H9 (cell line): ENCODE measurements at regions not wholly inside any gene's neighbourhood (a gene's known extent, or its start where the extent isn't known, plus 50 kb on each side); places are given as distances from the start of the nearest gene placed in this dataset.
A peak's percentile ranks its signal among the peaks of the same experiment; 100 is the strongest.

Experiments
- DNase-seq: peaks from one replicate; pipeline ENCODE4 v3.0.0-alpha.2; 2017
- H2AFZ ChIP-seq: one replicate; pipeline ENCODE4 v1.6.1; 2013; ENCODE audit warnings: mild to moderate bottlenecking, low read length, control low read depth, moderate library complexity
- H2AK5ac ChIP-seq: 2 replicates; pipeline ENCODE4 v1.6.1; 2013; ENCODE audit warnings: low read length, control low read depth, mixed read lengths; ENCODE audit not compliant: insufficient read length
- H2BK120ac ChIP-seq: one replicate; pipeline ENCODE4 v1.6.1; 2013; ENCODE audit warnings: low read depth, mild to moderate bottlenecking, low read length, control low read depth, inconsistent platforms; ENCODE audit not compliant: poor library complexity, severe bottlenecking
- H2BK12ac ChIP-seq: 2 replicates; pipeline ENCODE4 v1.6.1; 2013; ENCODE audit warnings: low read length, control low read depth, mixed read lengths, low read depth; ENCODE audit not compliant: insufficient read length
- H2BK15ac ChIP-seq: 2 replicates; pipeline ENCODE4 v1.6.1; 2013; ENCODE audit warnings: low read depth, low read length, control low read depth
- H2BK20ac ChIP-seq: one replicate; pipeline ENCODE4 v1.6.1; 2013; ENCODE audit warnings: low read depth, mild to moderate bottlenecking, low read length, control low read depth, inconsistent platforms; ENCODE audit not compliant: poor library complexity, severe bottlenecking
- H2BK5ac ChIP-seq: 2 replicates; pipeline ENCODE4 v1.6.1; 2013; ENCODE audit warnings: low read length, control low read depth, mixed read lengths; ENCODE audit not compliant: insufficient read length
- H3K14ac ChIP-seq: 2 replicates; pipeline ENCODE4 v1.6.1; 2013; ENCODE audit warnings: low read length, control low read depth; ENCODE audit not compliant: insufficient read depth
- H3K18ac ChIP-seq: 2 replicates; pipeline ENCODE4 v1.6.1; 2013; ENCODE audit warnings: low read depth, mild to moderate bottlenecking, mixed read lengths, low read length, control low read depth; ENCODE audit not compliant: insufficient read length
- H3K23ac ChIP-seq: 2 replicates; pipeline ENCODE4 v1.6.1; 2013; ENCODE audit warnings: low read length, control low read depth, mixed read lengths, low read depth; ENCODE audit not compliant: insufficient read length
- H3K23me2 ChIP-seq: 2 replicates; pipeline ENCODE4 v1.6.1; 2013; ENCODE audit warnings: low read depth, mild to moderate bottlenecking, mixed read lengths, low read length, control low read depth; ENCODE audit not compliant: insufficient read length, poor library complexity, severe bottlenecking
- H3K27ac ChIP-seq: 2 replicates; pipeline ENCODE4 v1.5.1; 2013; ENCODE audit warnings: low read length, control low read depth, mixed read lengths, low read depth; ENCODE audit not compliant: insufficient read length
- H3K27me3 ChIP-seq: 2 replicates; pipeline ENCODE4 v1.6.1; 2013; ENCODE audit warnings: low read length, control low read depth, inconsistent platforms; ENCODE audit not compliant: insufficient read depth
- H3K4ac ChIP-seq: 2 replicates; pipeline ENCODE4 v1.6.1; 2013; ENCODE audit warnings: low read depth, mild to moderate bottlenecking, control low read depth, inconsistent platforms, low read length, moderate library complexity
- H3K4me1 ChIP-seq: 2 replicates; pipeline ENCODE4 v1.6.1; 2013; ENCODE audit warnings: low read length, control low read depth, inconsistent platforms; ENCODE audit not compliant: insufficient read depth
- H3K4me2 ChIP-seq: 2 replicates; pipeline ENCODE4 v1.6.1; 2013; ENCODE audit warnings: low read length, control low read depth, mixed read lengths; ENCODE audit not compliant: insufficient read length, insufficient read depth
- H3K56ac ChIP-seq: 2 replicates; pipeline ENCODE4 v1.6.1; 2013; ENCODE audit warnings: low read depth, mild to moderate bottlenecking, mixed read lengths, low read length, control low read depth; ENCODE audit not compliant: insufficient read length
- H3K79me1 ChIP-seq: 2 replicates; pipeline ENCODE4 v1.6.1; 2013; ENCODE audit warnings: low read depth, mild to moderate bottlenecking, moderate library complexity, low read length, control low read depth, inconsistent platforms; ENCODE audit not compliant: insufficient read depth, poor library complexity, severe bottlenecking
- H3K79me2 ChIP-seq: 2 replicates; pipeline ENCODE4 v1.6.1; 2013; ENCODE audit warnings: low read length, control low read depth, inconsistent platforms; ENCODE audit not compliant: insufficient read depth
- H3K9ac ChIP-seq: 2 replicates; pipeline ENCODE4 v1.6.1; 2013; ENCODE audit warnings: low read length, control low read depth, mixed read lengths; ENCODE audit not compliant: insufficient read length; ENCODE audit errors: extremely low read depth
- H3K9me3 ChIP-seq: one replicate; pipeline ENCODE4 v1.6.1; 2013; ENCODE audit warnings: low read depth, low read length, inconsistent platforms; ENCODE audit not compliant: control insufficient read depth
- H3T11ph ChIP-seq: one replicate; pipeline ENCODE4 v1.6.1; 2013; ENCODE audit warnings: mild to moderate bottlenecking, low read length, control low read depth, inconsistent platforms
- H4K20me1 ChIP-seq: one replicate; pipeline ENCODE4 v1.6.1; 2013; ENCODE audit not compliant: control insufficient read depth, insufficient read length, insufficient read depth
- H4K5ac ChIP-seq: 2 replicates; pipeline ENCODE4 v1.6.1; 2013; ENCODE audit warnings: low read depth, mild to moderate bottlenecking, mixed read lengths, low read length, control low read depth; ENCODE audit not compliant: insufficient read length
- H4K8ac ChIP-seq: replicated peaks from 2 replicates; pipeline ENCODE4 v1.6.1; 2013; ENCODE audit warnings: low read length, control low read depth, mixed read lengths, low read depth; ENCODE audit not compliant: insufficient read length
- H4K91ac ChIP-seq: 2 replicates; pipeline ENCODE4 v1.6.1; 2013; ENCODE audit warnings: low read depth, mild to moderate bottlenecking, moderate library complexity, mixed read lengths, low read length, control low read depth; ENCODE audit not compliant: insufficient read length
- H3K27ac Mint-ChIP-seq, 3 experiments: 2 replicates in 2 of 3; 3 replicates in 1 of 3; pipeline ENCODE4 v1.8.0; 2020 to 2021; ENCODE audit warnings: mixed read lengths in 3 of 3, mild to moderate bottlenecking in 1 of 3, moderate library complexity in 1 of 3
- H3K27me3 Mint-ChIP-seq: 2 replicates; pipeline ENCODE4 v1.8.0; 2021; ENCODE audit warnings: low read depth, mild to moderate bottlenecking, moderate library complexity, mixed read lengths
- H3K36me3 Mint-ChIP-seq, 3 experiments: 2 replicates in 2 of 3; 3 replicates in 1 of 3; pipeline ENCODE4 v1.8.0; 2020 to 2021; ENCODE audit warnings: low read depth in 3 of 3, mixed read lengths in 3 of 3; ENCODE audit not compliant: insufficient read depth in 1 of 3
- H3K4me1 Mint-ChIP-seq, 2 experiments: 2 replicates each; pipeline ENCODE4 v1.8.0; 2020; ENCODE audit warnings: mixed read lengths in 2 of 2
- H3K4me3 Mint-ChIP-seq, 2 experiments: 2 replicates in 1 of 2; 3 replicates in 1 of 2; pipeline ENCODE4 v1.8.0; 2020 to 2021; ENCODE audit warnings: mild to moderate bottlenecking in 2 of 2, mixed read lengths in 2 of 2, moderate library complexity in 1 of 2
- H3K9me3 Mint-ChIP-seq, 2 experiments: 2 replicates in 1 of 2; 3 replicates in 1 of 2; pipeline ENCODE4 v1.8.0; 2020; ENCODE audit warnings: mild to moderate bottlenecking in 2 of 2, mixed read lengths in 2 of 2, moderate library complexity in 1 of 2
- CTCF ChIP-seq: fragments of 200-600 bp; sonication (generic); conservative IDR thresholded peaks from 3 replicates; pipeline ENCODE4 v1.8.0; 2021; ENCODE audit warnings: antibody characterized with exemption, mild to moderate bottlenecking
- WGBS: extraction: QIAGEN DNeasy Blood & Tissue Kit; methylation state at CpG from one replicate; pipeline ENCODE4 v1.1.7; 2013; ENCODE audit warnings: missing lambda C conversion rate, low lambda C conversion rate, mixed read lengths; ENCODE audit not compliant: insufficient read length; ENCODE audit errors: extremely low coverage; 5-methylcytosine and 5-hydroxymethylcytosine counted together

- Histone ChIP-seq H3K27me3 (no peaks in the 10 kb centered on the region), H3K79me1 (no peaks in the 10 kb centered on the region), H3K23ac (no peak overlapping the region), H4K5ac (no peak overlapping the region), H2BK12ac (no peak overlapping the region), H2BK15ac (no peak overlapping the region), H3K9me3 (no peaks in the 10 kb centered on the region), H3K4me2 (peak overlapping the region; percentile 44), H2BK20ac (no peak overlapping the region), H3K9ac (no peak overlapping the region), H3K27ac (peak overlapping the region; percentile 1), H2BK5ac (no peak overlapping the region), H4K8ac (no peak overlapping the region), H2AFZ (no peak overlapping the region), H4K20me1 (no peaks in the 10 kb centered on the region), H3K23me2 (no peaks in the 10 kb centered on the region), H3K14ac (no peak overlapping the region), H4K91ac (no peak overlapping the region), H3K4me1 (peaks cover 6% of the 10 kb centered on the region; the same call in 1 of the 2 replicates), H3K56ac (no peak overlapping the region), H3K4ac (no peak overlapping the region), H3K79me2 (no peaks in the 10 kb centered on the region), H2AK5ac (no peak overlapping the region), H2BK120ac (no peak overlapping the region), H3T11ph (no peak overlapping the region), H3K18ac (no peak overlapping the region)
- Mint-ChIP-seq H3K27me3 (no peaks in the 10 kb centered on the region), H3K27ac (peak overlapping the region in 2 of 3 experiments; percentile 1 to 69; a peak in 4 of 7 replicates), H3K9me3 (peaks cover 13 to 21% of the 10 kb centered on the region in 2 experiments), H3K36me3 (peaks cover 14 to 39% (median 20%) of the 10 kb centered on the region in 3 experiments), H3K4me3 (no peak overlapping the region), H3K4me1 (peaks cover 34 to 44% of the 10 kb centered on the region in 2 experiments)
- no peak for DNase-seq
- WGBS = no CpG with 5 or more reads among the region's 2 CpGs
- no peak for TF ChIP-seq CTCF
These were observed 509.8 kb upstream of the SMIM21 start for GRCh38 chr18:75937306-75937705.
